Kasumi-1 (cell line): ENCODE measurements at regions not wholly inside any gene's neighbourhood (a gene's known extent, or its start where the extent isn't known, plus 50 kb on each side); places are given as distances from the start of the nearest gene placed in this dataset.
A peak's percentile ranks its signal among the peaks of the same experiment; 100 is the strongest.
"Not testable (repeated sequence)": the region's sequence is repeated elsewhere in the genome, so short reads cannot be mapped to it uniquely, and the experiment has no call there.

Experiments used
- DNase-seq, 2 experiments: peaks; one replicate each; lab custom pipeline; 2025; lab: John Stamatoyannopoulos, UW

DNA sequence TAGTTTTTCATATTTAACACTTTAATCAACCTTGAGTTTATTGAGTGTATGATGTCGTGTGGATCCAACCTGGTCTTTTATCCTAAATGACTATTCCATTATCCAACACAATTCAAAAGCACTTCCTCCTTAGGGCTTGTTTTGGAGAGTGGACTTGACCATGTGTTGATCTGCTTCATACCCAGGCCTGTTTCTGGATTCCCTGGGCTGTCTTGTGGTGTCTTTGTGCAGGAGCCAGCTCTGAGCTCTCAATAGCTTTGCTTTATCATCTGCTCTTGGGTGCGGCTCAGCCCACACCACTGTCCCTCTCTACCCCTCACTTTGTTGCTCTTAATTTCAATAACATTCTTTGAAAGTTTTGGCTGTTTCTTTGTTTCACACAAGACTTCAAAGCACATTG is 70.9 kb upstream of the CHST15 start:
- peak in 1 of 2 experiments; percentile 20 for DNase-seq

- no peak for DNase-seq
Measured at GRCh38 chr10:124162774-124163354, 69.5 kb upstream of the CHST15 start.

- DNase-seq, result no peak
Measured at GRCh38 chr10:124162136-124162535, 68.7 kb upstream of the CHST15 start.

DNA sequence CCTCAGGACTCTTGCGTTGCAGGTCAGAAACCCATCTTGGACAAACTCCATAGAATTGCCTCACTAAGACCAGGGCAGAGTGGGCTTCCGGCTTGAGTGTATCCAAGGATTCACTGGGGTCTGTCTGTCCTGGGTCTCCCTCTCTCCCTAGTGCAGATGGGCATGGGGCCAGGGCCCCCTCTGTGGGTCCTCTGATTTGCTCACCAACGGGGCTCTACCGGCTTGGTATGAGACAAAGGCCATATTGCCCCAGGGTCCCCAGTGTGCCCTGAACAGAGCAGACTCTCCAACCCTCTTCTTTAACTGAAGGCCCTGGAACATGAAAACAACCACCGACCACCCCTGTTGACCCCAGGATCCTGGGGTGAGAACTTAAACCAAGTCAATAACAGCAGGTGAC is 68.2 kb upstream of the CHST15 start:
- no peak for DNase-seq

GRCh38 chr10:124160943-124161582 is 67.7 kb upstream of the CHST15 start:
- no peak for DNase-seq

- no peak for DNase-seq
Measured at GRCh38 chr10:124160176-124160575, 66.8 kb upstream of the CHST15 start.

DNA sequence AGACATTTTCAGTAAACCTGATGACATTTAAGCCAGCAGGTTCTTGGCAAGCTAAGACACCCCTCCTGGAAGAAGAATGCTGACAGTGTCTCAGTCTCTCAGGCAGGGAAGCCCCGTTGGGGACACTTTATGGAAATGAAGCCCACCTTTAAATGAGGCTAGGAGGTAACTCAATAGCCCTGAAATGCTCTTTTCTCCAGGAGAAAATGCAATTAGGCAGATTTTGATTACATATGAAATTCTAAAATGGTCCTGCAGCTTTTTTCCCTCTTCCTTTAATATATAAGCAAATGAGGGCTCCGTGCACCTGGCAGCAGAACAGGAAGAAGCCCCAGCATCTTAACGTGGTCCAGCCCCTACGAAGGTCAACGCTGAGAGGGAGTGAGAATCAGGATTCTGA is 65.8 kb upstream of the CHST15 start:
- DNase-seq, result no peak

GRCh38 chr10:124158592-124158991 is 65.2 kb upstream of the CHST15 start:
- no peak for DNase-seq

GRCh38 chr10:124157271-124157681 is 63.9 kb upstream of the CHST15 start:
- no peak for DNase-seq

GRCh38 chr10:124156524-124157260 is 63.3 kb upstream of the CHST15 start:
- no peak for DNase-seq

GRCh38 chr10:124155781-124156435 is 62.5 kb upstream of the CHST15 start:
- DNase-seq, result no peak

GRCh38 chr10:124153023-124153826 is 59.8 kb upstream of the CHST15 start:
- peak; percentile 88 for DNase-seq

GRCh38 chr10:124152139-124153022 is 59.0 kb upstream of the CHST15 start:
- DNase-seq, result no peak

- no peak for DNase-seq
Measured at GRCh38 chr10:124151466-124152095, 58.2 kb upstream of the CHST15 start.

DNA sequence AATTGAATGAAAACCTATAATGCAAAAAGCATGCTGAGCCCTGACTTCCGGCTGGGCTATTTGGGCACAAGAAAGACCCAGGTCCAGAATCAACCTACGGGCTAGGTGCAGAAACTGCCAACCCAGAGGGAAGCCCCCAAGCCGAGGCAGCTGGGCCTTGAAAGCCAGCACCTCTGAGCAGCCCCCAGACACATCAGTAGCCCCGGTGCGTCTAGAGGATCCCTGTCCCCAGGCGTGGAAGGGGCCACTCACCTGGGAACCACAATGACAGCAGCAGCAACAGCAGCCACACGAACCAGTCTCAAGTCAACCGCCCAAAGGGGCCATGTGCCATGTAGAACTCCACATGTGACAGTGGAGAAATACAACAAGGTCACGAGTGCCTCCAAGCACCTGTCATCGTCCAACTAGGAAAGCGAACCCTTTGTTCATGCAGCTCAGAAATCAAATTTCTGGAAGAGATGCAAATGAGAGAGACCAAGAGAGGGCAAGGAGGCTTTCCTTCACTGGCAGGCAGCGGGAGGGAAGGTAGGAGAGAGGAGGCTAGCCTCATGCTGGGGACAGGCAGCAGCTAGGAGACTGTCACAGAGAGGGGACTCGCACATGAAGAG is 57.5 kb upstream of the CHST15 start:
- DNase-seq, result no peak

DNA sequence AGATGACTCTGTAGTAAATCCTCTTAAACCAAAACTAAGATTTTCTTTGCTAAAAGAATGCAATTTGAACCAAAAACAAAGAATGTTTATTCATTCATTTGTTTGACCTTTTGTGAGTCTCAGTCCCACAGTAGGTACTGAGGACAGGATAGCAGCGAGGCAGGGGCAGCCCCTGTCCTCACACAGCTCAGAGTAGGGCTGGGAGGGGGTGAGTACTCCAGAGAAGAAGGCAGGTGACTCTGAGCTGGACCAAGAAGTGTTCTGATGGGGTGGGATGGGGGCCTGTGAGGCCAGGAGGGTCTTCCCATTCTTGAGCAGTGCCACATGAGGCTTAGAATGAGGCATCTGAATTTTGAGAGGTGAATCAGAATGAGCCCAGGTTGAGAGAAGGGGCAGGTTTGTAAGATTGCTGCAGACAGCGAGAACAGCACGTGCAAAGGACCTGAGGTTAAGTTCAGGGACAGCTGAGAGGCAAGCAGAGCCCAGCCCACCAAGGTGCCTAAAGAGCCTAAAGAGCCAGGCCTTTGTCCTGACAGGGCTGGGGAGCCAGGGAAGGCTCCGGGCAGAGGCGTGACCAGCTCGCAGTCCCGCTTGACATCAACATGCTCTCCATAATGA is 56.9 kb upstream of the CHST15 start:
- DNase-seq, result no peak

DNA sequence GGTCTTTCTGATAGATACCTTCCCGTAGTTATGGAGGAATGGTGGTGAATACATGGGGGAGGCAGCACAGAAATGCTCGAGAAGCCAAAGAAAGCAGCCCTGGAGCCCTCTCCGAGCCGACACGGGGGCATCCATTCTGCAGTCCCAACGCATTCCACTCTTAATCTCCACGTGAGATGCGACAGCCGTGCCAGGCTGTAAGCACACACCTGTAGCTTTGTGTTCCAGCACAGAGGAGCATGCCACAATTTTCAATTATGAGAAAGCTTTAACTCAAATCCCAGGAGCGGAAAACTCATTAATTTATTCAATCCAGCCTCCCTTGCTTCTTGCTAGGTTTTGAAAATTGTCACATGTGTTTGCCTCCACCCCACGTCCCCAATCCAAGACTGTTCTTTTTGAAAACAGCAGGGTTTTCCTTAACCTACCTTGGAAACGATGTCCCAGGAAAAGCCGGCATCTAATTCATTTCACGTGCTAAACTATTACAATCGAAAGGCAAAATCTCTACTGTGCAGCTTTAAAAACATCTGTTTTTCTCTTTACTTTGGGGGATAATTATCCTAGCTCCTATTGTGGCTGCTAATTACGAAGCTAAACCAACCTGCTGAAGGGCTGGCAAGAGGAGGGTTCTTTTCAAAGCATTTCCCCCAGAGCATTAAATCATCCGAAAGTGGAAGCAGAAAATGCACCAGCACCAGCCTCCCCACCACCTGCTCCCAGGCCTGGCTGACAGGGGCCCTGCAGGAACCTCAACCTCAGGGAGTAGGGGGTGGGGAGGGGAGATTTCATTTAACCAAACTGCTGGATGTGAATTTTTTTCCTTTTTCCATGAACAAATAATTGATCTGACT is 56.0 kb upstream of the CHST15 start:
- DNase-seq, result no peak

DNA sequence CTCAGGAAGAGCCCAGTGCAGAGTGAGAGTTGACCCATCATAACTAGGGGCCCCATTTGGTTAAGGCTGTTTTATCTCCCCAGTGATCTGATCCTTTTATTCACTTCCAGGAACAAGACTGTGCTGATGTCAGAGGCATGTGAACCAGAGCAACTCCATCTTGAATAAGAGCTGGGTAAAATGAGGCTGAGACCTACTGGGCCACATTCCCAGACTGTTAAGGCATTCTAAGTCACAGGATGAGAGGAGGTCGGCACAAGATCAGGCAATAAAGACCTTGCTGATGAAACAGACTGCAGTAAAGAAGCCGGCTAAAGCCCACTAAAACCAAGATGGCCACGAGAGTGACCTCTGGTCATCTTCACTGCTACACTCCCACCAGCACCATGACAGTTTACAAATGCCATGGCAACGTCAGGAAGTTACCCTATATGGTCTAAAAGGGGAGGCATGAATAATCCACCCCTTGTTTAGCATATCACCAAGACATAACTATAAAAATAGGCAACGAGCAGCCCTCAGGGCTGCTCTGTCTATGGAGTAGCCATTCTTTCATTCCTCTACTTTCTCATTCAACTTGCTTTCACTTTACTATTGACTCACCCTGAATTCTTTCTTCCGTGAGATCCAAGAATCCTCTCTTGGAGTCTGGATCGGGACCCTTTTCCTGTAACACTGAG is 55.3 kb upstream of the CHST15 start:
- not testable (repeated sequence) for DNase-seq
